ENCODE measurements at regions not wholly inside any gene's neighbourhood (a gene's known extent, or its start where the extent isn't known, plus 50 kb on each side); places are given as distances from the start of the nearest gene placed in this dataset.
A peak's percentile ranks its signal among the peaks of the same experiment; 100 is the strongest.

DNA sequence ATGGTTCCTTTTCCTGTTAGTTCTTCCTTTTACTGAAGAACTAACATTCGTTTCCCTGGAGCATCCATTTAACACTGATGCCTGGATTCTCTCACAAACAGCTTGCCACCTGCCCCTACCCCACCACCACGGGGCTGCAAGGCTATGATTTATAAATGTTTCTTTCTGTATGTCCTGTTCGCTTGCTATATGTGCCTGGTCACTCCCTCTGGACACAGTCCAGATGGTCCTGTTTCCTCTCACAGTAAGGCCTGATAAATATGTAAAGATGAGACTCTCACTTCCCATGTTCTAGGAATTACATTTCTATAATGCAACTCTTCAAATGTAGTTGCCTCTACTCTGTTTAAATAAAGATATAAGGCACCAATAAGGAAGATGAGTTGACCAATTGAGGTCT, 146.4 kb upstream of the SHB start:
- Histone ChIP-seq H3K4me1 (ENCODE audit: control insufficient read depth in 1 of 2, insufficient read depth in 2 of 2, low read length in 2 of 2) (no peaks in the 10 kb centered on the region), H2AFZ (ENCODE audit: insufficient read depth, low read depth, low read length, poor library complexity, severe bottlenecking) (no peak overlapping the region), H3K27me3 (ENCODE audit: control insufficient read depth in 2 of 2, insufficient read depth in 2 of 2, low read length in 2 of 2) (no peaks in the 10 kb centered on the region), H3K36me3 (replicated peaks in 1 of 2; ENCODE audit: control insufficient read depth in 1 of 2, insufficient read depth in 2 of 2, low read length in 2 of 2) (no peaks in the 10 kb centered on the region), H3K27ac (ENCODE audit: low read depth in 1 of 2, low read length in 2 of 2) (no peak overlapping the region), H3K9me3 (replicated peaks in 1 of 2; ENCODE audit: control insufficient read depth in 1 of 2, insufficient read depth in 1 of 2, low read length in 2 of 2) (no peaks in the 10 kb centered on the region), H3K4me3 (replicated peaks in 1 of 3; ENCODE audit: low read depth in 2 of 3, low read length in 3 of 3) (no peak overlapping the region), H3K9ac (ENCODE audit: insufficient read depth, low read length, poor library complexity, severe bottlenecking) (no peak overlapping the region), H4K20me1 (ENCODE audit: insufficient read depth, low read length) (no peaks in the 10 kb centered on the region), H3K4me2 (replicated peaks; ENCODE audit: extremely low read depth, low read length, poor library complexity, severe bottlenecking) (no peak overlapping the region), H3K79me2 (ENCODE audit: insufficient read depth, low read length) (no peaks in the 10 kb centered on the region)
- no CpG with 5 or more reads among the region's 3 CpGs for WGBS (ENCODE audit: insufficient coverage)
- H3K36me3 Mint-ChIP-seq: no peaks in the 10 kb centered on the region
- intact Hi-C loops (cut with micrococcal nuclease): no loop called here
- peaks cover 6% of the 10 kb centered on the region for H3K4me1 Mint-ChIP-seq
- H3K9me3 Mint-ChIP-seq: peaks cover 0 to 3% (median 0%) of the 10 kb centered on the region in 7 donors
- H3K27me3 Mint-ChIP-seq (ENCODE audit: low read depth in 3 of 3): peaks cover 3 to 5% (median 4%) of the 10 kb centered on the region in 3 donors
- H3K27ac Mint-ChIP-seq: peak overlapping the region in 1 of 7 donors; percentile 62
- H3K4me3 Mint-ChIP-seq: no peak overlapping the region
- TF ChIP-seq, protein P1, sequence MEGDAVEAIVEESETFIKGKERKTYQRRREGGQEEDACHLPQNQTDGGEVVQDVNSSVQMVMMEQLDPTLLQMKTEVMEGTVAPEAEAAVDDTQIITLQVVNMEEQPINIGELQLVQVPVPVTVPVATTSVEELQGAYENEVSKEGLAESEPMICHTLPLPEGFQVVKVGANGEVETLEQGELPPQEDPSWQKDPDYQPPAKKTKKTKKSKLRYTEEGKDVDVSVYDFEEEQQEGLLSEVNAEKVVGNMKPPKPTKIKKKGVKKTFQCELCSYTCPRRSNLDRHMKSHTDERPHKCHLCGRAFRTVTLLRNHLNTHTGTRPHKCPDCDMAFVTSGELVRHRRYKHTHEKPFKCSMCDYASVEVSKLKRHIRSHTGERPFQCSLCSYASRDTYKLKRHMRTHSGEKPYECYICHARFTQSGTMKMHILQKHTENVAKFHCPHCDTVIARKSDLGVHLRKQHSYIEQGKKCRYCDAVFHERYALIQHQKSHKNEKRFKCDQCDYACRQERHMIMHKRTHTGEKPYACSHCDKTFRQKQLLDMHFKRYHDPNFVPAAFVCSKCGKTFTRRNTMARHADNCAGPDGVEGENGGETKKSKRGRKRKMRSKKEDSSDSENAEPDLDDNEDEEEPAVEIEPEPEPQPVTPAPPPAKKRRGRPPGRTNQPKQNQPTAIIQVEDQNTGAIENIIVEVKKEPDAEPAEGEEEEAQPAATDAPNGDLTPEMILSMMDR (IDR thresholded peaks at IDR 0.05): no peak
- no peak for DNase-seq

DNA sequence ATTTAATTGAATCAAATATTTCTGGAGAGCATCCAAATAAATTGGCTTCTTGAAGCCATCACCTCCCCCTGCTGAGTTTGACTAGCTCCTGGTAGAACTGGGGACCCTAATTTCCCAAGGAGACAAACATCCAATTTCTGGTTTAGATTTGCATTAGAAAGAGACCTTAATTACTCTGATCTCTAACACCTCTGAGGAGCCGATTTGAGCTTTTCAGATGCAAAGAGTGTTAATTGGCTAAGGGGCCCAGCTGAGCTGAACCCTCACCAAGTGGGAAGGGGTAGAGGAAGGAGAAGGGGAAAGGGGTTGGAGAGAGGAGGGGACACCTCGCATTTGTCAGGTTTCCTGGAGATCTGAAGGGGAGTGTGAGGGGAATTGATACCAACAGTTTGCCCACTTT, 145.4 kb upstream of the SHB start:
- Mint-ChIP-seq H3K4me3 (no peak overlapping the region), H3K27me3 (ENCODE audit: low read depth in 3 of 3) (peaks cover 3 to 7% (median 4%) of the 10 kb centered on the region in 3 donors), H3K9me3 (peaks cover 0 to 1% (median 0%) of the 10 kb centered on the region in 7 donors), H3K4me1 (peaks cover 6% of the 10 kb centered on the region), H3K36me3 (no peaks in the 10 kb centered on the region), H3K27ac (peak overlapping the region in 1 of 7 donors; percentile 64)
- DNase-seq: no peak
- Histone ChIP-seq H3K9me3 (replicated peaks in 1 of 2; ENCODE audit: control insufficient read depth in 1 of 2, insufficient read depth in 1 of 2, low read length in 2 of 2) (no peaks in the 10 kb centered on the region), H4K20me1 (ENCODE audit: insufficient read depth, low read length) (no peaks in the 10 kb centered on the region), H3K4me1 (ENCODE audit: control insufficient read depth in 1 of 2, insufficient read depth in 2 of 2, low read length in 2 of 2) (no peaks in the 10 kb centered on the region), H3K36me3 (replicated peaks in 1 of 2; ENCODE audit: control insufficient read depth in 1 of 2, insufficient read depth in 2 of 2, low read length in 2 of 2) (no peaks in the 10 kb centered on the region), H2AFZ (ENCODE audit: insufficient read depth, low read depth, low read length, poor library complexity, severe bottlenecking) (no peak overlapping the region), H3K27me3 (ENCODE audit: control insufficient read depth in 2 of 2, insufficient read depth in 2 of 2, low read length in 2 of 2) (no peaks in the 10 kb centered on the region), H3K79me2 (ENCODE audit: insufficient read depth, low read length) (no peaks in the 10 kb centered on the region), H3K27ac (ENCODE audit: low read depth in 1 of 2, low read length in 2 of 2) (no peak overlapping the region), H3K4me3 (replicated peaks in 1 of 3; ENCODE audit: low read depth in 2 of 3, low read length in 3 of 3) (no peak overlapping the region), H3K9ac (ENCODE audit: insufficient read depth, low read length, poor library complexity, severe bottlenecking) (no peak overlapping the region), H3K4me2 (replicated peaks; ENCODE audit: extremely low read depth, low read length, poor library complexity, severe bottlenecking) (no peak overlapping the region)
- WGBS (ENCODE audit: insufficient coverage): no CpG with 5 or more reads among the region's 2 CpGs
- TF ChIP-seq, protein P1 (IDR thresholded peaks at IDR 0.05): no peak
- intact Hi-C loops (cut with micrococcal nuclease): no loop called here

Data from CD14-positive monocyte (primary cell).